ENCODE measurements at regions not wholly inside any gene's neighbourhood (a gene's known extent, or its start where the extent isn't known, plus 50 kb on each side); places are given as distances from the start of the nearest gene placed in this dataset.
"Not testable (repeated sequence)": the region's sequence is repeated elsewhere in the genome, so short reads cannot be mapped to it uniquely, and the experiment has no call there.

DNA sequence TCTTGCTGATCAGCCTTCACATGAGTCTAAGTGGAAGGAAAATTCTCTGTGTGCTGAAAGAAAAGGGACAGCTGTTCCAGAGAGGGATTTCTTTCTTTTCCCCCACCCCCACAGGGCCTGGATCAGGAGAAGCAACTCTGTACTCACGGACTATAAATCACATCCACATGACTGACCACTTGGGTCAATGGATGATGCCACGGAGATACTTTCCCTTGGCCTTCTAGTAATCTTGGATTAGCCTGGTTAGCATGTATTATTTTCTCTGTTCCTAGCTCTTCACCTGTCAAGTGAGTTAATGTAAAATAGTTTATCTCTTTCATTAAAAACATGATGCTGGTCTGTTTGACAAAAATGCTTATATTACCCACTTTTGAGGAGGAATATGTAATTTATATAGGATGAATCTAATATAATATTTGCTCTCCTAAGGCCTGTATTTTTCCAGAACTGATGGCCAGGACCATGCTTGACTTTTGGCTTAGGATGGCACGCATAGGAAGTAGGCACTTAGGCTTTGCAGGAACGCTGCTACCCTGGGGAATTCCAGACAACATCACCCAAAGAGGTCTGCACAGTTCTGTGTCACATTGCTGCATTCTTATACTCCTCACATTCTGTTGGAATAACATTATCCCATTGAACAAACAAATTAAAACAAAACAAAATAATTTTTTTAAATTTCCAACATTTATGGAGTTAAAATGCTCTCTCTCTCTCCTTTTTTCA lies 892.1 kb downstream of the TLE1 start:
- no peak for DNase-seq (ENCODE audit: extremely low read depth in 1 of 2, low read depth in 1 of 2)

DNA sequence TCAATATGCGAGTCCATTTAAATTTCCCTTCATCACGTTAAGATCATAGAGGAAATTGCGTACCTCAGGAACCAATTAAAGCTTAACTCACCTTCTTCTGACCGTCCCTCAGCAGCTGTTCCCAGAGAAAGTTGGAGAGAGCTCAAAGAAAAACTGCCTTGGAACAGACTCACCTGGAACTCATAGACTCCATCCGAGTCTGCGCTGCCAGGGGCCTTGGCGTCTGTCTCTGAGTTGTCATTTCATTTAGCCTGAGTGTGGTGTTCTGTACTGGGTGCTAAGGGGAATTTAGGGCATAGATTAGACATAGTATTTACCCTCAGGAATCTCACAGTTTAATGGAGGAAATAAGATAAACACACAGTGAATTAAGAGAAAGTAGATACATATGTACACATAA lies 892.7 kb downstream of the TLE1 start:
- no peak for DNase-seq (ENCODE audit: extremely low read depth in 1 of 2, low read depth in 1 of 2)

DNA sequence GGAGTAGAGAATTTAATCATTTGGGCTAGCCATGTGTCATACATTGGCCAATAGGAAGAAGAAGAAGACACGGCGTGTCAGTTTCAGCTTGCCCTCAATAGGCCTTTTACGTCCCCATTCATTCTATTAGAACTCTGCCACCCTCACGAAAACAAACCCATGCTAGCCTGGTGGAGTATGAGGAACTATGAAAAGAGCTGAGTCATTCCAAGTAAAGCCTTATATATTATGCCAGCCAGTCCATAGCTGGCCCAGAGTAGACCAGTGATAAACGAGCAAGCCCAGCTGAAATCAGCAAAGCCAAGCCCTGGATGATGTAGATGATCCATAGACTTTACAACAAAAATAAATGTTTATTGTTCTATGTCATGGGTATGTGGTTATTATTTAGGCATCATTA lies 895.1 kb downstream of the TLE1 start:
- DNase-seq (ENCODE audit: extremely low read depth in 1 of 2, low read depth in 1 of 2) = no peak

DNA sequence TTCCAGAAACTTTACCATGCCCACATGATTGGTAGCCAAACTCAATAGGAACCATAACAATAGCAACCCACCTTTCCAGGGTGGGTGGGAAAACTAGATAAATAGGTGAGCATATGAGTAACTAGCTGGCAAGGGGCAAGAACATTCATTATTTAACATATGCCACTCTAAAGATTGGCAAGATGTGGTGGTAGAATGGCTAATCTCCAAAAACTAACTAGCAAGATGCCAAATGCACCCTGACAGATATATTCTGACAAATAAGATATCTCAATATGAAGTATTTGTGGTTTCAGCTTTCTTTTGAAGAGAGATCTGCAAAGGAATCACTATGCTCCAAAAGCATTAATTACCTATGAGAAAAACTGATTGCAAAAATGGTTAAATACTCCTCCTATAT lies 895.6 kb downstream of the TLE1 start:
- DNase-seq (ENCODE audit: extremely low read depth in 1 of 2, low read depth in 1 of 2) = no peak

DNA sequence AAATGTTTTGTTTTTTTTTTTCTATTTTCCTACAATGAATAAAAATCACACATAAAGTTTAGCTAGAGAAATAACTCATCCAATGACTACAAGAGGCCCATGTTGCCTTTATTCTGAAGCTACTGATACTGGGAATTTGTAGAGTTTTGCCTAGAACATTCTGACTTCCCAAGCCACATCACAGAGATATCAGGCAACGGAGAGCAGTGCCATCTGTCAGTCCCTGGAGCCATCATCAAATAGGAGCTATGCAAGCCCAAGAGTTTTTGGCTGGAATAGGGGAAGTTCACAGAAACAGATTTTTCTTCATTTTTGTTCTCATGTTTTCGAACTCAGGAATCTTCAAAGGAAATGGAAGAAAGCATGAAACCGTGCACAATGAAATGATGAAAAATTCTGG lies 896.6 kb downstream of the TLE1 start:
- no peak for DNase-seq (ENCODE audit: extremely low read depth in 1 of 2, low read depth in 1 of 2)

DNA sequence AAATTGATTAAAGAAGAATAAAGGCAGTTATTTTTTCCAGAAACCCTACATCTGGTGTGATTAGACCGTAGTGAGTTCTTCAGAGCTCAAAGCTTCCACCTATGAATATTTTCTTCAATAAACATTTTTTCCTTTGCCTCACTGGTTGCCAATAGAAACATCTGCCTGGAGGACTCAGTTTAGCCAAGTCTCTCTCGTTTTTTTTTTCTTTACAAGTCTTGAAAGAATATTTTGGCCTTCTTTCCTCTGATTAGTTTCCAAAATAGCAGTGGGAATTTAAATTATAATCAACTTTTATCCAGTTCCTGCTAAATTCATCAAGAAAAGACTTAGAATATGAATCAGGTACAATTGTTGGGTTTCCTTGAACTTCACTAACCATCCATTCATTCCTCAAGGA lies 897.5 kb downstream of the TLE1 start:
- no peak for DNase-seq (ENCODE audit: extremely low read depth in 1 of 2, low read depth in 1 of 2)

DNA sequence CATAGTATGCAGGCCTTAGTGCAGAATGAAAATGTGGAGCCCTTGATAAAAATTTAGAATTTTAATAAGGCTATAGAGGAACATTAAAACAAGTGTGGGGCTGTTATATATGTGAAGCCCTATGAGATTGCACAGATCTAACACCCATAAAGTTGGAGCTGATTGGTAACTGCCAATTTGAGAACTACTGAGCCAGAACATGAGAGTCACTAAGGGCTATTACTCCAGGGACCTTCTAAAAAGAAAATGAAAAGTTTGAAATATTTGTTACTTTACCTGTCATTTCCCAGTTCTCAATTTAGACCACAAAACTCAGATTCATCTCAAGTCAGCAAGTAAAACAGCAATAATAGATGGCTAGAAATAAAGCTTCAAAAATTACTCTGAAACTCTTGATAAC lies 898.6 kb downstream of the TLE1 start:
- no peak for DNase-seq (ENCODE audit: extremely low read depth in 1 of 2, low read depth in 1 of 2)

DNA sequence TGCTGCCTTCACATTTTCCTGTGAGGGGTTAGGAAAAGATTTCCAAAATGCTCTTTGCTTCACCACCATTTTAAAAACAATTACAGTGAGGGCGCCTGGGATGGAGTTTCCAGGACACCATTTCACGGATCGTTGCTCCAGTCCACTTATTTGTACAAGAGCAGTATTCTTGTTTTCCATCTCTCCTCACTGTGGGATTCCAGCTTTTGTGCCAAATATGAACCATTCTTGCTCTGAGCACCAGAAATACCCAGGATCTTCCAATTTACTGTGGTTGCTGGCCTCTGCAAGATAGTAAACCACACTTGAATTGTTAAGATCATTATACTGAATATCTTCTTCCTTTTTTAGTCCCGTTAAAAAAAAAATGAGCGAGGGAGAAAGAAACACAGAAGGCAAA lies 899.5 kb downstream of the TLE1 start:
- no peak for DNase-seq (ENCODE audit: extremely low read depth in 1 of 2, low read depth in 1 of 2)

DNA sequence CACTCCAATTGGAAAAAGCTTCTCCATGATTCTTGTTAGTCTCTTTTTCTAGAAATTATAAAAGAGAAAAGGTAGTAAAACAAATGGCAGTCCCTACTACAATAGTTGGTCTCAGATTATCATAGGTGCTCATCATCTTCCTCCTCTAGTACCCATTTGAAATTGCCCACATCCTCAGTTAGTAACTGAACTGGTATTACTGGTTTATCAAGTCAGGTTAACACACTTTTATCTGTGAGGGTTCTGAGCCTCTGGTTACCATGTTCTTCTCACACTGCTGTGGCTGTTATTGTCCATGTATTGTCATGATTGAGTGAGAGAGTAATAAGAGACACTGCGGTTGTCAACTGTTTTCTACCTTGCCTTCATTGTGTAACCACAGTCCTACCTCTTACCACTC lies 901.7 kb downstream of the TLE1 start:
- no peak for DNase-seq (ENCODE audit: extremely low read depth in 1 of 2, low read depth in 1 of 2)

DNA sequence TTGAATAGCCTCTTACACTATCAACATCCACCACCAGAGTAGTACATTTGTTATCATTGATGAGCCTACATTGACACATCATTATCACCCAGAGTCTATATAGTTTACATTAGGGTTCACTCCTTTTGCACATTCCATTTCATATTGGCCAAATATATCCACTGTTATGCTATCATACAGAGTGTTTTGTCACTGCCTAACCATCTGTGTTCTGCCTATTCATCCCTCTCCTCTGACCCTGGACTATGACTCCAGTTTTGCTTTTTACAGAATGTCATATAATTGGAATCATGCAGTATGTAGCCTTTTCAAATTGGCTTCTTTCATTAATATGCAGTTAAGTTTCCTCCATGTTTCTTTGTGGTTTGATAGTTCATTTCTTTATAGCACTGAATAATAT lies 904.7 kb downstream of the TLE1 start:
- no peak for DNase-seq (ENCODE audit: extremely low read depth in 1 of 2, low read depth in 1 of 2)

DNA sequence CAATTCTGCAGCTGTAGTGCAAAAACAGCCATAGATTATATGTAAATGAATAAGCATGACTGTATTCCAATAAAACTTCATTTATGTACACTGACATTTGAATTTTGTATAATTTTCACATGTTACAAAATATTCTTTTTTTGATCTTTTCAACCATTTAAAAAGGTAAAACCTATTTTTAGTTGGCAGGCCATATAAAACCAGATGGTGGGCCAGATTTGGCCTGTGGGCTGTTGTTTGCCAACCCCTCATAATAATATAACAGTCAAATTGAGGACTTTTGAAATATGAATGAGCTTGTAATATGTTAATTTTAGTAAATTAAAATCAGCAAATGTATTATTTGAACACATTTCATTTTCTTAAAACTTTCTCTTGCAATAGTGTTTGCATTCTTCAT lies 913.4 kb downstream of the TLE1 start:
- no peak for DNase-seq (ENCODE audit: extremely low read depth in 1 of 2, low read depth in 1 of 2)

DNA sequence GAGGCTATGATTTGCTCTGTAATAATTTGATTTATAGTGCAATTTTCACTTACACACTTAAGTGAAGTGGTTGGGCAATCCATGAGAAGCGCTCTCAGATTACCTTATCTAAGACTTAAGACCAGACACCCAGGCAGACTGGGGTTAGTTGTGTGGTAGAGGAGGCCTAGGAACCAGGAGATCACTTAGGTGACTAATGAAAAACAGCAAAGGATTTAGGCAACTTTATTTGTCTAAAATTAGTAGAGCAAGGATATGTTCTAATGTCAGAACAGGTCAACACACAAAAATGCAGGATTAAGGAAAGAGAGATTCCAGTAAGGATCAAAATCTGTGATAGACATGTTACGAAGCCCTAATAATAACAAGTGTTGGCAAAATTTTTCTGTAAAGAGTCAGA lies 913.8 kb downstream of the TLE1 start:
- DNase-seq (ENCODE audit: extremely low read depth in 1 of 2, low read depth in 1 of 2) = no peak

DNA sequence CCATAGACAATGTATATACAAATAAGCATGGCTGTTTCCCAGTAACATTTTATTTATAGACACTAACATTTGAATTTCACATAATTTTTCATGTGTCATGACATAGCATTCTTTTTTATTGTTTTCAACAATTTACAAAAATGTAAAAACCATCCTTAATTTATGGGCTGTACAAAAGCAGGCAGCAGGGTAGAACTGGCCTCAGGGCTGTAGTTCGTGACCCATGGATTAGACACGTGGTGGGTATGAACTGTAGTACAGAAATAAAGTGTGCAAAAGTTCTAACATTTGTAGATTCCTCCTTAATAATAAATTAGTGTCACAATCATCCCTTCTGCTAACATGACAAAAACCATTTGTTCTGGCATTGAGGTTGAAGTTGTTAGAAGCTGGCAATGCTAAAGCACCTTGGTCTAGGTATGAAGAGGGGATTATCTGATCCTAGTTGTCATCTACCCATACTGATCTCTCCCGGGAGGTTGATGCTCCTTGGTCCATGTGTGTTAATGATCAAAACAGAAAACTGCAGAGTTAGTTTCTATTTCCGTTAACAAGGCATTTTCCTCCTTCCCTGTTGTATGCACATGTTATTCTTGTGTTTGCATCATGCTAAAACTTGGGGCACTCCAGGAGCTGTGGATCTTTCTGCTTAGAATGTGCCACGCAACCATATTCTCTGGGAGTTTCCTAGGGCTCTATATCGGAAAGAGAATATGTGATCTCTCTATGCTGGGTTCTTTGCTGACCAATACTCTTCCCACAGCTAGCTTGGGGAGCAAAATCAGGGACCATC lies 917.6 kb downstream of the TLE1 start:
- no peak for DNase-seq (ENCODE audit: extremely low read depth in 1 of 2, low read depth in 1 of 2)

DNA sequence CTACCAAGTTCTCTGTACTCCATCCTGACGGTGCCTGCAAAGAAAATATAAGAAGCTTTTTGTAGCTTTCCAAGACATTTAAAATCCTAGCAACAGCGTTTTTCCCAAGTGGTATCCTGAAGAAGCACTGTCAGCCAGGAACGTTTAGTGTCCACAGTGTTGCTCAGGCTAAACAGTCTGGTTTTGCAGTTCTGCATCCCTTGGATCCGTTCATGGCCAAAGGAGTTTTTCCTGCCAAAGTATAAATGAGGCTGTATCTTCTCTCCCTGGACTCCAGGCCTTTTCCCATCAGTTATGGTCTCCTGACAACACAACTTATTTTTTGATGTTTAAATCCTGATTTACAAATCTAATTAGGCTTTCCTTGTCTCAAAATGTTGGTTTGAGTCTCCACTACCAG lies 925.8 kb downstream of the TLE1 start:
- no peak for DNase-seq (ENCODE audit: extremely low read depth in 1 of 2, low read depth in 1 of 2)

DNA sequence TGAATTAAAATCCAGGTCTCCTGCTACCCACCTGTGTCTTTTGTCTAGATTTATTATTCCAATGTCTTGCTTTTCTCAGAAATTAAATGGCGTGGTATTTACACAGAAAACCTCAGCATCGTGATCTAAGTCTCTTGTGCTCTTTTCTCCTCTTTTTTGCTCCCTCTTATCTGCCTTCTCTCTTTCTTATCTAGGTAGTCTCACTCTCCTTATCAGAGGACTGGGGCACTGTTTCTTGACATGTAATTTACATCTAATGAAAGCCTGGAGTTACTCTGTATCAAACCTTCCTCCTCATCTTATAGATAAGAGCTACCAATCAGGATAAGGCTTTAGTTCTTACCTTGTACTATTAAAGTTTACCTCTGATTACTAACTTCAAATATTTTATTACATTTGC lies 933.8 kb downstream of the TLE1 start:
- no peak for DNase-seq (ENCODE audit: extremely low read depth in 1 of 2, low read depth in 1 of 2)

DNA sequence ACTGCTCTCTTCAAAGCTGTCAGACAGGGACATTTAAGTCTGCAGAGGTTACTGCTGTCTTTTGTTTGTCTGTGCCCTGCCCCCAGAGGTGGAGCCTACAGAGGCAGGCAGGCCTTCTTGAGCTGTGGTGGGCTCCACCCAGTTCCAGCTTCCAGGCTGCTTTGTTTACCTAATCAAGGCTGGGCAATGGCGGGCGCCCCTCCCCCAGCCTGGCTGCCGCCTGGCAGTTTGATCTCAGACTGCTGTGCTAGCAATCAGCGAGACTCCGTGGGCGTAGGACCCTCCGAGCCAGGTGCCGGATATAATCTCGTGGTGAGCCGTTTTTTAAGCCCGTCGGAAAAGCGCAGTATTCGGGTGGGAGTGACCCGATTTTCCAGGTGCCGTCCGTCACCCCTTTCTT lies 942.3 kb downstream of the TLE1 start:
- DNase-seq (ENCODE audit: extremely low read depth in 1 of 2, low read depth in 1 of 2) = not testable (repeated sequence)

DNA sequence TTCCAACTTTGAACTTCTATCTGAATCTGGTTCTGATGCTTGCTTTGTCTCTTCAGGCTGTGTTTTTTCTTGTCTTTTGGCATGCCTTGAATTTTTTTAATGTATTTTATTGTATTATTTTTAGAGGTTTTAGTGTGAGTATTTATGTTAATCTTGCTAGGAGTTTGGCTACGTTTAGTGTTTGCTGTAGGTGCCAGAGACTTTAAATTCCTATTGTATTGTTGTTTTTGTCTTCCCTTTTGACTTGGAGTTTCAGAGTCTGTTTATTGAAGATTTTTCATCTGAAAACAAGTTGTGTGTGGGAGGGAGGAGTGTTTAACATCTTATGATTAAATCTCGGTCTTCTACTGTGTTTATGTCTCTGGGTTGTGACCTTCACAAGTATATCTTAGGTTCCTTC lies 956.8 kb downstream of the TLE1 start:
- no peak for DNase-seq (ENCODE audit: extremely low read depth in 1 of 2, low read depth in 1 of 2)

DNA sequence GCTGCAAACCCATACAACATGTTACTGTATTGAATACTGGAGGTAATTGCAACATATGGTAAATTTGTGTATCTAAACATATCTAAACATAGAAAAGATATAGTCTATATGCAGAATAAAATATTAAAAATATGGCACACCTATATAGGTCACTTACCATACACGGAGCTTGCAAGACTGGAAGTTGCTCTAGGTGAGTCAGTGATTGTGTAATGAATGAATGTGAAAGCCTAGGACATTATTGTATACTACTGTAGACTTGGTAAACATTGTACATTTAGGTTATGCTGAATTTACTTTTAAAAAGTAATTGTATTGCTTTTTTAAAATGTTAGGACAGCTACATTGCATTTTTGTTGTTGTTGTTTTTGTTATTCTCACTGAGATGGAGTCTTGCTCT lies 968.8 kb downstream of the TLE1 start:
- DNase-seq (ENCODE audit: extremely low read depth in 1 of 2, low read depth in 1 of 2) = no peak

DNA sequence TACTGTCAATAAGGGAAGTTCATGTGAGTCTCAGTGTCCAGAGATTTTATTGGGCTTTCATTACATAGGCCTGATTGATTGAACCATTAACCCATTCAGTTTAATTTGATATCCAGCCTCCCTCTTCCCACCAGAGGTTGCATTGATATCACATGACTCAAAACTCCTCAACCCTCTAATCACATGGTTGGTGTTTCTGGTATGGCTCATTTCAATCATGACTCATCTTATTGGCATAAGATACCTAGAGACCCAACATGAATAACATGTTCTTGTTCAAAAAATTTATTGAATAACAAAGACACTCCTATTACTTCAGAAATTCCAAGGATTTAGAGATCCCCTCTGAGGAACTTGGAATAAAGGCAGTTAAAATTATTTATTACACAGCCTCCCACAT lies 982.2 kb downstream of the TLE1 start:
- DNase-seq (ENCODE audit: extremely low read depth in 1 of 2, low read depth in 1 of 2) = no peak

DNA sequence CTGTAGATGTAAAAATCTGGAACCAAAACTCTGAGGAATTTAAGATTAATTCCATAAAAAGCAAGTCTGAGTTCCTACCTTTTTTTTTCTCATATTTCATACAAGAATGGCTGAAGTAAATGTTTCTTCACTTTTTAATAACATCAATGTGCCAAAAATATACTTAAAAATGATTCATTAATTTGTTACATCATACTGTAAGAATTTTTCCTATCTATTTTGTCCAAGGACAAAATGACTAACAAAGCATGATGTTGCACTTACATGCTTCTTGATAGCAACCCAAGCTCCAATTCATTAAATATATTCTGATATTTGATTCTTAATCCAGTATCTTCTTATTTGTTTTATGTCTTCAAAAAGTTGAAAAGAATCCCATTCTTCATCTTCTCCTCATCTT lies 988.3 kb downstream of the TLE1 start:
- no peak for DNase-seq (ENCODE audit: extremely low read depth in 1 of 2, low read depth in 1 of 2)

DNA sequence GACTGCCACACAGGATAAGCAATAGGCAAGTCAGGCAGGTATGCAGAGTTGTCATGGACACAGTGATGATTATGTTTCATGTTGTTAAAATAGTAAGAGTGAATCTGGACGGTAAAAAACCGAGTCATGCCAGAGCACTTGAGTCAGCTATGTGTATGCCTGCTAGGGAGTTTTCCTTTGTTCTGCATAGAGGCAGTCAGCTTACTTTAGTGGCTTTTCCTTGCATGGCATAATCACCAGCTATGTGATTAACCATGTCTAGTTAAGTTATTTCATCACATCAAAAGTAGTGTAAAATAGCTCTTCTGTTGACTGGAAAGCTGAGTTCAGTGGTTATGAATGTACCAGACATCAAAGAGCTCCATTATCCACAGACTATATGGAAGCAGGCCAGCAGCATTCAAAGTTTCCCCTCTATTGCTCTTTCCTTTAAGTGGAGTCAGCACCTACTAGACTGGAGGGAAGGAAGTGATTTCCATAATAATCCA lies 989.8 kb downstream of the TLE1 start:
- DNase-seq (ENCODE audit: extremely low read depth in 1 of 2, low read depth in 1 of 2) = no peak

DNA sequence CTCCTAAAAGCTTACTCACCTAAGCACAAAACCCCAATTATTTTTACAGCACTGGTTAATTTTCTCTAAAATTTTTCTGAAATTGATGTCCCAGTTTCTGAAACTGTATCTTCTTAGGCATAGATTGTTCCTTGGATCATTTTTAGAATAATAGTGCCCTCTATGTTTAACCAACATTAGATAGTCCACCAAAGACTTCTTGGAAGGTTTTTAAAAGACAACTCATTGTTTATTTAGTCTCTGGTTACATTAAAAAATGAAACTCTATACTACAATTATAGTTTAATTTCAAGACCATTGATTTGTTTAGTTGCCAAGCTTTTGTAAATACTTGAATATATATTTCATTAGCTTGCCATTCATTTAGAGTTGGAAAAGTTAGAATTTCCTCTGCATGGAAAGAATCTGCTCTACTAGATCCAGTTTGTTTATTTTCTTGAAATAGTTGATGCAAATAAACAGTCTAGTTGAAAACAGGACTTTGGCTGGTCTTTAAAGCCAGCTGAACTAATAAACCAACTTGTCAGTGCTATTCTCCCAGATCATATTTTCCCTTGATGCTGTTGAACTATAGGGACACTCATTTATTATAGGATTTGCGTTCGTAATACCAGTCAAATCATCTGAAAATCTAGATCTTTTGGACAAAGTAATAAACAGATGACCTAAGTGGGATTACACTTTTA lies 990.5 kb downstream of the TLE1 start:
- no peak for DNase-seq (ENCODE audit: extremely low read depth in 1 of 2, low read depth in 1 of 2)
